GM21737 (cell line): ENCODE measurements at regions not wholly inside any gene's neighbourhood (a gene's known extent, or its start where the extent isn't known, plus 50 kb on each side); places are given as distances from the start of the nearest gene placed in this dataset.

Experiments used
- ATAC-seq: cut with Tn5 transposase; IDR thresholded peaks from one replicate; pipeline ENCODE4 v1.9.1; 2021; ENCODE audit warnings: mild to moderate bottlenecking, moderate library complexity; ENCODE audit not compliant: unreplicated experiment

GRCh38 chr2:145185696-145186095, 665.8 kb upstream of the ZEB2 start:
- ATAC-seq, result no peak

- no peak for ATAC-seq
Measured at GRCh38 chr2:145184741-145185651, 665.1 kb upstream of the ZEB2 start.

- no peak for ATAC-seq
Measured at GRCh38 chr2:145169285-145169684, 649.4 kb upstream of the ZEB2 start.

GRCh38 chr2:145168091-145168490, 648.2 kb upstream of the ZEB2 start:
- ATAC-seq, result no peak

GRCh38 chr2:145166731-145167302, 646.9 kb upstream of the ZEB2 start:
- no peak for ATAC-seq

- no peak for ATAC-seq
Measured at GRCh38 chr2:145161656-145162055, 641.7 kb upstream of the ZEB2 start.

GRCh38 chr2:145160855-145161254, 640.9 kb upstream of the ZEB2 start:
- no peak for ATAC-seq

GRCh38 chr2:145159676-145160075, 639.8 kb upstream of the ZEB2 start:
- no peak for ATAC-seq

GRCh38 chr2:145157741-145158591, 638.0 kb upstream of the ZEB2 start:
- ATAC-seq, result no peak

GRCh38 chr2:145157036-145157675, 637.2 kb upstream of the ZEB2 start:
- no peak for ATAC-seq

- no peak for ATAC-seq
Measured at GRCh38 chr2:145156199-145156598, 636.3 kb upstream of the ZEB2 start.

GRCh38 chr2:145155196-145155595, 635.3 kb upstream of the ZEB2 start:
- no peak for ATAC-seq

GRCh38 chr2:145154731-145155130, 634.8 kb upstream of the ZEB2 start:
- no peak for ATAC-seq

- ATAC-seq, result no peak
Measured at GRCh38 chr2:145146691-145147090, 626.8 kb upstream of the ZEB2 start.

GRCh38 chr2:145144131-145144728, 624.3 kb upstream of the ZEB2 start:
- ATAC-seq, result no peak

GRCh38 chr2:145141981-145142380, 622.1 kb upstream of the ZEB2 start:
- no peak for ATAC-seq

GRCh38 chr2:145140658-145141057, 620.7 kb upstream of the ZEB2 start:
- ATAC-seq, result no peak

- no peak for ATAC-seq
Measured at GRCh38 chr2:145138626-145139025, 618.7 kb upstream of the ZEB2 start.

GRCh38 chr2:145137901-145138300, 618.0 kb upstream of the ZEB2 start:
- ATAC-seq, result no peak

GRCh38 chr2:145137211-145137610, 617.3 kb upstream of the ZEB2 start:
- no peak for ATAC-seq

GRCh38 chr2:145136702-145137101, 616.8 kb upstream of the ZEB2 start:
- ATAC-seq, result no peak
